HL-60 (cell line): ENCODE measurements at regions not wholly inside any gene's neighbourhood (a gene's known extent, or its start where the extent isn't known, plus 50 kb on each side); places are given as distances from the start of the nearest gene placed in this dataset.

ENCODE experiments used
- DNase-seq, 2 experiments: peaks; one replicate each; pipeline ENCODE4 v3.0.0-alpha.2; 2010 to 2020; ENCODE audit warnings: low read depth in 1 of 2, low spot score in 1 of 2
- H3K27ac ChIP-seq: fragments of 250-450 bp; sonication (Bioruptor Pico); replicated peaks from 2 replicates; pipeline ENCODE4 v1.5.1; 2020; ENCODE audit warnings: mild to moderate bottlenecking, moderate library complexity
- H3K27me3 ChIP-seq: fragments of 250-450 bp; sonication (Bioruptor Pico); 2 replicates; pipeline ENCODE4 v1.5.1; 2021; ENCODE audit warnings: mild to moderate bottlenecking, moderate library complexity; ENCODE audit not compliant: insufficient read depth, poor library complexity, severe bottlenecking
- H3K4me3 ChIP-seq: replicated peaks from 2 replicates; pipeline ENCODE4 v1.5.1; 2011; ENCODE audit warnings: mild to moderate bottlenecking, control low read depth, low read length; ENCODE audit not compliant: insufficient read depth
- CTCF ChIP-seq: IDR thresholded peaks from one replicate; pipeline ENCODE4 v1.5.1; 2011; ENCODE audit warnings: low read length, control low read depth, inconsistent platforms; ENCODE audit not compliant: insufficient read depth
- GABPA ChIP-seq: IDR thresholded peaks from 2 replicates; pipeline ENCODE4 v1.6.1; 2012; ENCODE audit warnings: low read depth
- POLR2AphosphoS5 ChIP-seq: IDR thresholded peaks from 2 replicates; pipeline ENCODE4 v1.6.1; 2012; ENCODE audit warnings: low read depth
- SPI1 ChIP-seq: IDR thresholded peaks from 2 replicates; pipeline ENCODE4 v1.6.1; 2012; ENCODE audit warnings: low read depth, mild to moderate bottlenecking, borderline replicate concordance
- TF ChIP-seq, protein P1 (sequence below): IDR thresholded peaks from 2 replicates; pipeline ENCODE4 v1.6.1; 2012; ENCODE audit warnings: low read depth; ENCODE audit not compliant: insufficient replicate concordance

DNA sequence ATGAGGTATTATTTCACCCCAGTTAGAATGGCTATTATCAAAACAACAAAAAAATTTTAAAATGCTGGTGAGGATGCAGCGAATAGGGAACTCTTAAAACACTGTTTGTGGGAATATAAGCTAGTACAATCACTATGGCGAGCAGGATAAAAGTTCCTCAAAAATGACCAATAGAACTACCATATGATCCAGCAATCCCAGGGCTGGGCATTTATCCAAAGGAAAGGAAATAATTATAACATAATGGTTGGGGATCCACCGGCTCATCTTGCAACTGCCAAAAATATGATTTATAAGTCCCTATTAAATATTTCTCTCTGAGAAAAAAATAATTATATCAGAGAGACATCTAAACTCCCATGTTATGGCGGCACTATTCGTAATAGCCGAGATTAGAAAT is 127.6 kb upstream of the MME start:
- TF ChIP-seq CTCF (no peak), POLR2AphosphoS5 (no peak), GABPA (no peak), SPI1 (no peak)
- TF ChIP-seq, protein P1, sequence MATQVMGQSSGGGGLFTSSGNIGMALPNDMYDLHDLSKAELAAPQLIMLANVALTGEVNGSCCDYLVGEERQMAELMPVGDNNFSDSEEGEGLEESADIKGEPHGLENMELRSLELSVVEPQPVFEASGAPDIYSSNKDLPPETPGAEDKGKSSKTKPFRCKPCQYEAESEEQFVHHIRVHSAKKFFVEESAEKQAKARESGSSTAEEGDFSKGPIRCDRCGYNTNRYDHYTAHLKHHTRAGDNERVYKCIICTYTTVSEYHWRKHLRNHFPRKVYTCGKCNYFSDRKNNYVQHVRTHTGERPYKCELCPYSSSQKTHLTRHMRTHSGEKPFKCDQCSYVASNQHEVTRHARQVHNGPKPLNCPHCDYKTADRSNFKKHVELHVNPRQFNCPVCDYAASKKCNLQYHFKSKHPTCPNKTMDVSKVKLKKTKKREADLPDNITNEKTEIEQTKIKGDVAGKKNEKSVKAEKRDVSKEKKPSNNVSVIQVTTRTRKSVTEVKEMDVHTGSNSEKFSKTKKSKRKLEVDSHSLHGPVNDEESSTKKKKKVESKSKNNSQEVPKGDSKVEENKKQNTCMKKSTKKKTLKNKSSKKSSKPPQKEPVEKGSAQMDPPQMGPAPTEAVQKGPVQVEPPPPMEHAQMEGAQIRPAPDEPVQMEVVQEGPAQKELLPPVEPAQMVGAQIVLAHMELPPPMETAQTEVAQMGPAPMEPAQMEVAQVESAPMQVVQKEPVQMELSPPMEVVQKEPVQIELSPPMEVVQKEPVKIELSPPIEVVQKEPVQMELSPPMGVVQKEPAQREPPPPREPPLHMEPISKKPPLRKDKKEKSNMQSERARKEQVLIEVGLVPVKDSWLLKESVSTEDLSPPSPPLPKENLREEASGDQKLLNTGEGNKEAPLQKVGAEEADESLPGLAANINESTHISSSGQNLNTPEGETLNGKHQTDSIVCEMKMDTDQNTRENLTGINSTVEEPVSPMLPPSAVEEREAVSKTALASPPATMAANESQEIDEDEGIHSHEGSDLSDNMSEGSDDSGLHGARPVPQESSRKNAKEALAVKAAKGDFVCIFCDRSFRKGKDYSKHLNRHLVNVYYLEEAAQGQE, result no peak
- H3K27ac ChIP-seq, result no peak overlapping the region
- H3K27me3 ChIP-seq, result no peaks in the 10 kb centered on the region
- H3K4me3 ChIP-seq, result no peak overlapping the region
- no peak for DNase-seq

DNA sequence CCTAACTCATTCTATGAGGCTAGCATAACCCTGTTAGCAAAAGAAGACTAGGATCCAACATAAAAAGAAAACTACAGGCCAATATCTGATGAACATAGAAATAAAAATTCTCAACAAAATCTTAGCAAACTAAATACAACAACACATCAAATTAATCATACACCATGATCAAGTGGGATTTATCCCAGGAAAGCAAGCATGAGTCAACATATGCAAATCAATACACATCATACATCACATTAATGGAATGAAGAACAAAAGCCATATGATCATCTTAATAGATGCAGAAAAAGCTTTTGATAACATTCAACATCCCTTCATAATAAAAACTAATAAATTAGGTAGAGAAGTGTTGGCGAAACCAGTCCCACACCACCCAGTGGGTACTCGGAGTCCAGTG is 136.1 kb upstream of the MME start:
- H3K4me3 ChIP-seq, result no peak overlapping the region
- H3K27ac ChIP-seq, result no peak overlapping the region
- TF ChIP-seq POLR2AphosphoS5, result no peak
- no peak for TF ChIP-seq SPI1
- TF ChIP-seq CTCF, result no peak
- TF ChIP-seq, protein P1, result no peak
- TF ChIP-seq GABPA, result no peak

GRCh38 chr3:154942827-154943226 is 137.3 kb upstream of the MME start:
- H3K27me3 ChIP-seq, result no peaks in the 10 kb centered on the region
- no peak for TF ChIP-seq SPI1
- TF ChIP-seq, protein P1, result no peak
- no peak for TF ChIP-seq POLR2AphosphoS5
- TF ChIP-seq GABPA, result no peak
- TF ChIP-seq CTCF, result no peak
- no peak for DNase-seq
- H3K4me3 ChIP-seq, result no peak overlapping the region
- no peak overlapping the region for H3K27ac ChIP-seq

More for the DNA sequence above, 136.1 kb upstream of the MME start:
- no peak for DNase-seq
- no peaks in the 10 kb centered on the region for H3K27me3 ChIP-seq
